Stomach (tissue), 8 donors: ENCODE measurements at regions not wholly inside any gene's neighbourhood (a gene's known extent, or its start where the extent isn't known, plus 50 kb on each side); places are given as distances from the start of the nearest gene placed in this dataset.
A peak's percentile ranks its signal among the peaks of the same experiment; 100 is the strongest.

Experiments
- DNase-seq, 2 donors: peaks; one replicate each; pipeline versions ENCODE4 v3.0.0 to v3.0.0-alpha.2; 2013 to 2019
- H3K27ac ChIP-seq, 5 donors: fragments of 200-600 bp in 4 of 5; sonication (generic) in 4 of 5; one replicate each; pipeline ENCODE4 v1.5.1; 2013 to 2019; ENCODE audit warnings: mild to moderate bottlenecking in 1 of 5, moderate library complexity in 1 of 5
- H3K27me3 ChIP-seq, 3 donors: fragments of 200-600 bp; sonication (generic); one replicate each; pipeline ENCODE4 v1.5.1; 2017 to 2019; ENCODE audit warnings: mixed run types in 1 of 3
- H3K36me3 ChIP-seq, 4 donors: fragments of 200-600 bp; sonication (generic); 1 replicate in 3 of 4; 2 replicates in 1 of 4; pipeline ENCODE4 v1.5.1; 2016 to 2019
- H3K4me1 ChIP-seq, 4 donors: fragments of 200-600 bp; sonication (generic); one replicate each; pipeline ENCODE4 v1.5.1; 2016 to 2019
- H3K4me3 ChIP-seq, 4 donors: fragments of 200-600 bp; sonication (generic) in 3 of 4; one replicate each; pipeline ENCODE4 v1.5.1; 2016 to 2019; ENCODE audit warnings: mild to moderate bottlenecking in 1 of 4
- H3K9me3 ChIP-seq, 4 donors: fragments of 200-600 bp; sonication (generic); one replicate each; pipeline ENCODE4 v1.5.1; 2016 to 2019
- CTCF ChIP-seq, 7 experiments: fragments of 450-650 bp in 4 of 7; fragments of 200-600 bp in 3 of 7; sonication (generic) in 3 of 7; IDR thresholded peaks; one replicate each; pipeline ENCODE4 v1.5.1; 2016 to 2019; ENCODE audit warnings: antibody characterized with exemption in 7 of 7, control low read depth in 2 of 7, mild to moderate bottlenecking in 1 of 7
- EP300 ChIP-seq: sonication (generic); formaldehyde crosslinking; IDR thresholded peaks from one replicate; pipeline ENCODE4 v1.6.1; 2017; ENCODE audit warnings: antibody characterized with exemption
- POLR2A ChIP-seq, 4 donors: fragments of 450-650 bp; IDR thresholded peaks; one replicate each; pipeline ENCODE4 v1.6.1; 2016; ENCODE audit warnings: antibody characterized with exemption in 4 of 4, control low read depth in 2 of 4, mild to moderate bottlenecking in 1 of 4, moderate library complexity in 1 of 4
- POLR2AphosphoS5 ChIP-seq, 3 donors: sonication (generic); formaldehyde crosslinking; IDR thresholded peaks; one replicate each; pipeline ENCODE4 v1.6.1; 2016; ENCODE audit warnings: antibody characterized with exemption in 3 of 3
- WGBS, 5 donors: extraction: QIAGEN DNeasy Blood & Tissue Kit in 3 of 5; methylation state at CpG; one replicate each; pipeline versions ENCODE4 v1.1.5 to v1.1.7; 2013 to 2018; 5-methylcytosine and 5-hydroxymethylcytosine counted together
- intact Hi-C: fragments of 100-400 bp; cut with DNase I; formaldehyde crosslinking; loops from one replicate; pipeline ENCODE4 v1.15.1; 2023; ENCODE audit warnings: low total_unique reads
- donor health status: healthy with polysubstance abuse.
- donor health status: Bipolar disorder and iron deficiency.
- donor health status: healthy.

- Histone ChIP-seq H3K9me3 (no peaks in the 10 kb centered on the region), H3K36me3 (no peaks in the 10 kb centered on the region), H3K27ac (no peak overlapping the region), H3K4me3 (no peak overlapping the region), H3K4me1 (no peaks in the 10 kb centered on the region), H3K27me3 (no peaks in the 10 kb centered on the region)
- TF ChIP-seq POLR2A (IDR thresholded peaks at IDR 0.05) (no peak), CTCF (IDR thresholded peaks at IDR 0.05) (no peak), POLR2AphosphoS5 (IDR thresholded peaks at IDR 0.05) (no peak), EP300 (no peak)
- intact Hi-C loops = no loop called here
- 40 to 62% (median 45%) methylated on average over 1 of the region's 1 CpG for WGBS, 5 donors
- DNase-seq = no peak
Measured at GRCh38 chr12:78447373-78447772, 417.2 kb upstream of the SYT1 start.

GRCh38 chr12:78448692-78449091 lies 415.9 kb upstream of the SYT1 start:
- Histone ChIP-seq H3K27ac (no peak overlapping the region), H3K4me3 (no peak overlapping the region), H3K4me1 (no peaks in the 10 kb centered on the region), H3K9me3 (no peaks in the 10 kb centered on the region), H3K36me3 (no peaks in the 10 kb centered on the region), H3K27me3 (no peaks in the 10 kb centered on the region)
- WGBS, 5 donors = 70 to 83% (median 78%) methylated on average over 2 of the region's 2 CpGs
- intact Hi-C loops = no loop called here
- TF ChIP-seq CTCF (IDR thresholded peaks at IDR 0.05) (no peak), POLR2AphosphoS5 (IDR thresholded peaks at IDR 0.05) (no peak), EP300 (no peak), POLR2A (IDR thresholded peaks at IDR 0.05) (no peak)
- DNase-seq = no peak

- intact Hi-C loops = no loop called here
- no peaks in the 10 kb centered on the region for H3K36me3 ChIP-seq
- 37 to 69% (median 50%) methylated on average over 1 of the region's 1 CpG for WGBS, 5 donors
- no peak overlapping the region for H3K27ac ChIP-seq
- DNase-seq = no peak
- no peaks in the 10 kb centered on the region for H3K9me3 ChIP-seq
- no peaks in the 10 kb centered on the region for H3K4me1 ChIP-seq
- TF ChIP-seq CTCF (IDR thresholded peaks at IDR 0.05) (no peak), EP300 (no peak), POLR2A (IDR thresholded peaks at IDR 0.05) (no peak), POLR2AphosphoS5 (IDR thresholded peaks at IDR 0.05) (no peak)
- no peaks in the 10 kb centered on the region for H3K27me3 ChIP-seq
- no peak overlapping the region for H3K4me3 ChIP-seq
Measured at GRCh38 chr12:78455991-78456390, 408.6 kb upstream of the SYT1 start.

GRCh38 chr12:78457938-78458337 lies 406.6 kb upstream of the SYT1 start:
- Histone ChIP-seq H3K27ac (no peak overlapping the region), H3K27me3 (no peaks in the 10 kb centered on the region), H3K36me3 (no peaks in the 10 kb centered on the region), H3K9me3 (no peaks in the 10 kb centered on the region), H3K4me1 (no peaks in the 10 kb centered on the region), H3K4me3 (no peak overlapping the region)
- DNase-seq = peak in 1 of 2 donors; percentile 3
- intact Hi-C loops = no loop called here
- 89 to 100% (median 93%) methylated on average over 1 of the region's 1 CpG for WGBS, 5 donors
- no peak for TF ChIP-seq POLR2A (IDR thresholded peaks at IDR 0.05)
- no peak for TF ChIP-seq EP300
- TF ChIP-seq POLR2AphosphoS5 (IDR thresholded peaks at IDR 0.05) = no peak
- no peak for TF ChIP-seq CTCF (IDR thresholded peaks at IDR 0.05)
